NCI-H2196 treated with DMSO at 0.1 percent for 48 hours (cell line): ENCODE measurements at regions not wholly inside any gene's neighbourhood (a gene's known extent, or its start where the extent isn't known, plus 50 kb on each side); places are given as distances from the start of the nearest gene placed in this dataset.

Experiments used
- DNase-seq: peaks from one replicate; lab custom pipeline; 2025; ENCODE audit not compliant: unreplicated experiment; lab: John Stamatoyannopoulos, UW

GRCh38 chr2:66794070-66794469 lies 359.1 kb downstream of the MEIS1 start:
- DNase-seq = no peak

GRCh38 chr2:66794551-66794950 lies 359.6 kb downstream of the MEIS1 start:
- no peak for DNase-seq

GRCh38 chr2:66802877-66803276 lies 368.0 kb downstream of the MEIS1 start:
- DNase-seq = no peak

GRCh38 chr2:66803726-66804125 lies 368.8 kb downstream of the MEIS1 start:
- DNase-seq = no peak

GRCh38 chr2:66805016-66805865 lies 370.3 kb downstream of the MEIS1 start:
- no peak for DNase-seq

- DNase-seq = no peak
Measured at GRCh38 chr2:66805968-66806367, 371.0 kb downstream of the MEIS1 start.

GRCh38 chr2:66813525-66813924 lies 378.6 kb downstream of the MEIS1 start:
- DNase-seq = no peak

- DNase-seq = no peak
Measured at GRCh38 chr2:66813976-66814375, 379.1 kb downstream of the MEIS1 start.

GRCh38 chr2:66814916-66815315 lies 380.0 kb downstream of the MEIS1 start:
- no peak for DNase-seq

- DNase-seq = no peak
Measured at GRCh38 chr2:66815886-66816285, 381.0 kb downstream of the MEIS1 start.

GRCh38 chr2:66821168-66821567 lies 386.2 kb downstream of the MEIS1 start:
- DNase-seq = no peak

GRCh38 chr2:66822186-66822585 lies 387.3 kb downstream of the MEIS1 start:
- no peak for DNase-seq

GRCh38 chr2:66824926-66825325 lies 390.0 kb downstream of the MEIS1 start:
- DNase-seq = no peak

- DNase-seq = no peak
Measured at GRCh38 chr2:66827851-66828250, 392.9 kb downstream of the MEIS1 start.

GRCh38 chr2:66828876-66829275 lies 394.0 kb downstream of the MEIS1 start:
- no peak for DNase-seq

- no peak for DNase-seq
Measured at GRCh38 chr2:66830881-66831280, 396.0 kb downstream of the MEIS1 start.

- DNase-seq = no peak
Measured at GRCh38 chr2:66832646-66833435, 397.9 kb downstream of the MEIS1 start.

- DNase-seq = no peak
Measured at GRCh38 chr2:66834859-66835258, 399.9 kb downstream of the MEIS1 start.

- DNase-seq = no peak
Measured at GRCh38 chr2:66836851-66837250, 401.9 kb downstream of the MEIS1 start.

- DNase-seq = no peak
Measured at GRCh38 chr2:66839551-66840320, 404.8 kb downstream of the MEIS1 start.

- no peak for DNase-seq
Measured at GRCh38 chr2:66840321-66841002, 405.5 kb downstream of the MEIS1 start.
